Gastroesophageal sphincter (tissue), 4 donors: ENCODE measurements at regions not wholly inside any gene's neighbourhood (a gene's known extent, or its start where the extent isn't known, plus 50 kb on each side); places are given as distances from the start of the nearest gene placed in this dataset.
"Not testable (repeated sequence)": the region's sequence is repeated elsewhere in the genome, so short reads cannot be mapped to it uniquely, and the experiment has no call there.

Source experiments
- ATAC-seq: fragments of 150-250 bp; one replicate; pipeline ENCODE4 v1.9.1; 2016; ENCODE audit warnings: mild to moderate bottlenecking, moderate library complexity
- H3K27ac ChIP-seq, 4 donors: fragments of 200-600 bp; sonication (generic) in 3 of 4; 1 replicate in 3 of 4; 2 replicates in 1 of 4; pipeline ENCODE4 v1.5.1; 2016 to 2019
- H3K27me3 ChIP-seq: fragments of 200-600 bp; sonication (generic); one replicate; pipeline ENCODE4 v1.5.1; 2019
- H3K36me3 ChIP-seq, 2 donors: fragments of 200-600 bp; sonication (generic); one replicate each; pipeline ENCODE4 v1.5.1; 2019; ENCODE audit warnings: control low read depth in 1 of 2
- H3K4me1 ChIP-seq, 3 donors: fragments of 200-600 bp; sonication (generic); 1 replicate in 2 of 3; 2 replicates in 1 of 3; pipeline ENCODE4 v1.5.1; 2016 to 2019; ENCODE audit warnings: control low read depth in 2 of 3
- H3K4me3 ChIP-seq, 2 donors: fragments of 200-600 bp; sonication (generic); one replicate each; pipeline ENCODE4 v1.5.1; 2019; ENCODE audit warnings: mild to moderate bottlenecking in 1 of 2, moderate library complexity in 1 of 2
- H3K9me3 ChIP-seq, 3 donors: fragments of 200-600 bp; sonication (generic); one replicate each; pipeline ENCODE4 v1.5.1; 2017 to 2019; ENCODE audit warnings: control low read depth in 2 of 3
- EP300 ChIP-seq: sonication (generic); formaldehyde crosslinking; IDR thresholded peaks from one replicate; pipeline ENCODE4 v1.6.1; 2017; ENCODE audit warnings: antibody characterized with exemption, mild to moderate bottlenecking
- POLR2A ChIP-seq, 2 donors: fragments of 450-650 bp; IDR thresholded peaks; one replicate each; pipeline ENCODE4 v1.6.1; 2017; ENCODE audit warnings: antibody characterized with exemption in 2 of 2, mild to moderate bottlenecking in 2 of 2, moderate library complexity in 1 of 2
- POLR2AphosphoS5 ChIP-seq: sonication (generic); formaldehyde crosslinking; IDR thresholded peaks from one replicate; pipeline ENCODE4 v1.6.1; 2017; ENCODE audit warnings: antibody characterized with exemption
- WGBS, 2 donors: methylation state at CpG; one replicate each; pipeline ENCODE4 v1.1.5; 2018; ENCODE audit warnings: low coverage in 1 of 2; 5-methylcytosine and 5-hydroxymethylcytosine counted together
- TF ChIP-seq, protein P1 (sequence below), 4 experiments: fragments of 200-600 bp in 2 of 4; fragments of 450-650 bp in 2 of 4; sonication (generic) in 1 of 4; IDR thresholded peaks; one replicate each; pipeline ENCODE4 v1.5.1; 2017 to 2019; ENCODE audit warnings: antibody characterized with exemption in 4 of 4, mild to moderate bottlenecking in 2 of 4, moderate library complexity in 2 of 4

GRCh38 chr6:113057567-113058053, 710.5 kb downstream of the RFPL4B start:
- H3K4me1 ChIP-seq, result no peaks in the 10 kb centered on the region
- TF ChIP-seq, protein P1, sequence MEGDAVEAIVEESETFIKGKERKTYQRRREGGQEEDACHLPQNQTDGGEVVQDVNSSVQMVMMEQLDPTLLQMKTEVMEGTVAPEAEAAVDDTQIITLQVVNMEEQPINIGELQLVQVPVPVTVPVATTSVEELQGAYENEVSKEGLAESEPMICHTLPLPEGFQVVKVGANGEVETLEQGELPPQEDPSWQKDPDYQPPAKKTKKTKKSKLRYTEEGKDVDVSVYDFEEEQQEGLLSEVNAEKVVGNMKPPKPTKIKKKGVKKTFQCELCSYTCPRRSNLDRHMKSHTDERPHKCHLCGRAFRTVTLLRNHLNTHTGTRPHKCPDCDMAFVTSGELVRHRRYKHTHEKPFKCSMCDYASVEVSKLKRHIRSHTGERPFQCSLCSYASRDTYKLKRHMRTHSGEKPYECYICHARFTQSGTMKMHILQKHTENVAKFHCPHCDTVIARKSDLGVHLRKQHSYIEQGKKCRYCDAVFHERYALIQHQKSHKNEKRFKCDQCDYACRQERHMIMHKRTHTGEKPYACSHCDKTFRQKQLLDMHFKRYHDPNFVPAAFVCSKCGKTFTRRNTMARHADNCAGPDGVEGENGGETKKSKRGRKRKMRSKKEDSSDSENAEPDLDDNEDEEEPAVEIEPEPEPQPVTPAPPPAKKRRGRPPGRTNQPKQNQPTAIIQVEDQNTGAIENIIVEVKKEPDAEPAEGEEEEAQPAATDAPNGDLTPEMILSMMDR (IDR thresholded peaks at IDR 0.05), result no peak
- TF ChIP-seq EP300, result no peak
- no peak for TF ChIP-seq POLR2AphosphoS5
- TF ChIP-seq POLR2A (IDR thresholded peaks at IDR 0.05), result no peak
- H3K9me3 ChIP-seq, result no peaks in the 10 kb centered on the region
- H3K36me3 ChIP-seq, result no peaks in the 10 kb centered on the region
- no peak overlapping the region for H3K4me3 ChIP-seq
- no peaks in the 10 kb centered on the region for H3K27me3 ChIP-seq
- no peak for ATAC-seq
- WGBS, 2 donors, result 64 to 69% methylated on average over 1 of the region's 1 CpG
- no peak overlapping the region for H3K27ac ChIP-seq

DNA sequence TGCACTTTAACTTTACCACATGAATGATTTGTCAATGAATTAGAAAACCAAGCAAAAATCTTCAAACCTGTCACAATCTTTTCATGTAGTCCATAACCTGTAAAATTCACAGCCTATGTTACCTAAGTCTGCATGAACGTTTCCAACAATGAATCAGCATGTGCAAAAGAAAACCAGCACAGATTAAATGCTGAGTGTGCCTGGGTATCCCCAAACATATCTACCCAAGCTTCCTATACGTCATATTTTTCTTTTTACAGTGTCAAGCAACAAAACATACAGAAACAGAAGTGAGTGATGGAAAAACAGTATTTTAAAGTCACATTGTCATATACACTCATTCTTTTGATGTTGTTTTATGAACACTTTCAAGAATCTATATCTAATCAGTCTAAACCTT, 713.5 kb downstream of the RFPL4B start:
- no peak overlapping the region for H3K4me3 ChIP-seq
- H3K9me3 ChIP-seq, result no peaks in the 10 kb centered on the region
- TF ChIP-seq, protein P1 (IDR thresholded peaks at IDR 0.05), result no peak
- TF ChIP-seq POLR2AphosphoS5 (no peak), EP300 (no peak), POLR2A (IDR thresholded peaks at IDR 0.05) (no peak)
- no peak overlapping the region for H3K27ac ChIP-seq
- no peaks in the 10 kb centered on the region for H3K27me3 ChIP-seq
- peaks cover 0 to 1% (median 0%) of the 10 kb centered on the region in 3 donors for H3K4me1 ChIP-seq
- WGBS, 2 donors, result 76 to 78% methylated on average over 2 of the region's 2 CpGs
- ATAC-seq, result no peak
- no peaks in the 10 kb centered on the region for H3K36me3 ChIP-seq

GRCh38 chr6:113065611-113066010, 718.5 kb downstream of the RFPL4B start:
- H3K9me3 ChIP-seq, result no peaks in the 10 kb centered on the region
- H3K4me1 ChIP-seq, result peaks cover 0 to 8% (median 0%) of the 10 kb centered on the region in 3 donors
- TF ChIP-seq, protein P1 (IDR thresholded peaks at IDR 0.05), result no peak
- TF ChIP-seq EP300, result no peak
- no peak for TF ChIP-seq POLR2A (IDR thresholded peaks at IDR 0.05)
- no peak for TF ChIP-seq POLR2AphosphoS5
- no peak overlapping the region for H3K27ac ChIP-seq
- WGBS, 2 donors, result 37 to 79% methylated on average over 2 of the region's 2 CpGs
- no peaks in the 10 kb centered on the region for H3K36me3 ChIP-seq
- H3K27me3 ChIP-seq, result no peaks in the 10 kb centered on the region
- H3K4me3 ChIP-seq, result no peak overlapping the region
- ATAC-seq, result no peak

GRCh38 chr6:113067612-113068275, 720.6 kb downstream of the RFPL4B start:
- H3K4me3 ChIP-seq, result no peak overlapping the region
- H3K36me3 ChIP-seq, result no peaks in the 10 kb centered on the region
- peaks cover 0 to 8% (median 0%) of the 10 kb centered on the region in 3 donors for H3K4me1 ChIP-seq
- H3K9me3 ChIP-seq, result peaks cover 0 to 3% (median 0%) of the 10 kb centered on the region in 3 donors
- H3K27ac ChIP-seq, result no peak overlapping the region
- ATAC-seq, result no peak
- TF ChIP-seq, protein P1 (IDR thresholded peaks at IDR 0.05), result no peak
- TF ChIP-seq POLR2A (IDR thresholded peaks at IDR 0.05) (no peak), POLR2AphosphoS5 (no peak), EP300 (no peak)
- 92 to 97% methylated on average over 3 of the region's 3 CpGs for WGBS, 2 donors
- no peaks in the 10 kb centered on the region for H3K27me3 ChIP-seq

GRCh38 chr6:113068570-113068969, 721.4 kb downstream of the RFPL4B start:
- Histone ChIP-seq H3K36me3 (no peaks in the 10 kb centered on the region), H3K27me3 (no peaks in the 10 kb centered on the region), H3K27ac (no peak overlapping the region), H3K9me3 (peaks cover 0 to 3% (median 0%) of the 10 kb centered on the region in 3 donors), H3K4me3 (no peak overlapping the region), H3K4me1 (peaks cover 0 to 8% (median 0%) of the 10 kb centered on the region in 3 donors)
- WGBS, 2 donors, result 51 to 54% methylated on average over 2 of the region's 2 CpGs
- TF ChIP-seq EP300, result no peak
- no peak for ATAC-seq

GRCh38 chr6:113070681-113071080, 723.6 kb downstream of the RFPL4B start:
- H3K36me3 ChIP-seq, H3K27me3 ChIP-seq, H3K9me3 ChIP-seq, ATAC-seq, H3K4me1 ChIP-seq, H3K27ac ChIP-seq, H3K4me3 ChIP-seq: not testable (repeated sequence)
- 85% methylated on average over 3 of the region's 3 CpGs; no CpG with 5 or more reads in 1 of the 2 donors for WGBS, 2 donors
